GM18508 (cell line): ENCODE measurements at regions not wholly inside any gene's neighbourhood (a gene's known extent, or its start where the extent isn't known, plus 50 kb on each side); places are given as distances from the start of the nearest gene placed in this dataset.

ENCODE experiments used
- ATAC-seq: cut with Tn5 transposase; IDR thresholded peaks from one replicate; pipeline ENCODE4 v1.9.1; 2021; ENCODE audit warnings: moderate number of reproducible peaks; ENCODE audit not compliant: insufficient read depth, unreplicated experiment

DNA sequence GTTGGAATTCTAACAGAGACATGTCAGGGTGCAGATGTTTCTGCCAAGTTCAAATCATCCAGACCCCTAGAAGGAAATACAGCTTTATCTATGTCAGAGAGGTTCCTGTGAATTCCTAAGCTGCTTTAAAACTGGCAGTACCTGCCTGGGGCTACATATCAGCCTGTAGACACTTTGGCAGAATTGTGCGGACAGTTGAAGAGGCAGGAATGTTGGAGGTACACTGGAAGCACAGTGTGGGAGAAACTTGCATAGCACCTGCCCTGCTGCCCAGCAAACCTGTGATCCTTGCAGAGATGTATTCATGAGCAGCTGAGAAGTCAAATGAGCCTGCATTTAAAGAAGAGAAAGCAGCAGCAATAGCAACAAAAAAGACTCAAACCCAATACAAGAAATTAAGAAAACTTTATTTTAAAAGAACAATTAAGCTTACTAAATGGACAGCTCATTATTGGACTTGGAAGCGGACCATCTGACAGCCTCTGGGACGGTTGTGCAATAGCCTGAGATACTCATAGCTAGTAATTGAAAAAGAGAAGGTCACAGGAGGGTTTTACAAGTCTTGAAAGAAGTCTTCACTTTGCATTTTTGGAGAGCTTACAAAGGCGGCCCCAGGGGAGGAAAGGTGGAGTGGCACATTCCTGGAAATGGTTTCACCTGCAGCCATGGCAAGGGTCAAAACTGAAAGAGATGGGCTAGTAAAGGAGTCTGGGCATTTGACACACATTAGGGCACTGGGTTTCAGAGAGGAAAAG lies 280.9 kb upstream of the FLRT2 start:
- no peak for ATAC-seq

DNA sequence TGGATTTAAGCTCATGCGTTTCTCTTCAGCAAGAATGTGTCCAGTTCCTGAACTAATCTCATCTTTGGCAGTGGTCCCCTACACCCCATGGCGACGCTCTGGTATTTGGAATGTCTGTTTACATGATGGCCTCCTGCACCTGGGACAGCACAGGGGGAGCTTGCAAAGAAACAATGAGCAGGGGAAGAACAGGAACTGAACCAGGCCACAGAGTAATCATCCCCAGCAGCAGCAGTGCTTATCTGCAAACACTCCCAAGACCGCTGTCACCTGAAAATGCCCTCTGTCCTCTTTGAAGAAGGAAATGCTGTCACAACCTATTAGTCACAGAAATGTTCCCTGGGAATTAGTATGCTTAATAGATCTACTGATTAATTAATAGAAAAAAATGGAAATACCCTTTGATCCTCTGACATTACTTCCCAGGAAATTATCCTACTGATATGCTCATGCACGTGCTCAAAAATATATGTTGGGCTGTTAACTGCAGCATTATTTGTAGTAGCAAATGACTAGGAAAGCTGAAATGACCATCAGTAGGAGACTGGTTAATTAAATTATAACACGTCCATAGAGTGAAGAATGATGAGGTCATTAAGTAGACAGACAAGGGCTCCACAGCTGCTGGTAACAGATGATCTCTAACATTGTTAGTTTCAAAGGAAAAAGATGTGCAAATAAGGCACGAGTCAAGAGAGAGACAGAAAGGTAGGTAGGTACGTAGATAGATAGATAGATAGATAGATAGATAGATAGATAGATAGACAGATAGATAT lies 279.3 kb upstream of the FLRT2 start:
- ATAC-seq, result no peak

DNA sequence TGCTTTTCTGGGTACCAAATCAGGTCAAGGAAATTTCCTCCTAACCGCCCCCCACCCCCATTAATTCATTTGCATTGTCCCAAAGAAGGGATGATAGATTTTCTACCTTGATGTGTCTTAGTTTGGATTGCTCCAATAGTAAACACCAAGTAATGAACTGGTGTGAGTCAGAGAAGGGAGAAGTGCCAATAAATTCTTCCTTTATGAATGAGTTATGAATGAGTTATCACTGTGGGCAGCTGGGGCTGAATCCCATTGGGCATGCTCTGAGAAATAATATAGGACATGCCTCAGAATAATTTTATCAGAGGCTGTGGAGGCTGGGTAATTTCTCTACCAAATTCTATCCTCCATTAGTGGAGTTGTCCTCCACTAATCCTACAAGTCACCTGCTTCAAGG lies 277.9 kb upstream of the FLRT2 start:
- no peak for ATAC-seq

DNA sequence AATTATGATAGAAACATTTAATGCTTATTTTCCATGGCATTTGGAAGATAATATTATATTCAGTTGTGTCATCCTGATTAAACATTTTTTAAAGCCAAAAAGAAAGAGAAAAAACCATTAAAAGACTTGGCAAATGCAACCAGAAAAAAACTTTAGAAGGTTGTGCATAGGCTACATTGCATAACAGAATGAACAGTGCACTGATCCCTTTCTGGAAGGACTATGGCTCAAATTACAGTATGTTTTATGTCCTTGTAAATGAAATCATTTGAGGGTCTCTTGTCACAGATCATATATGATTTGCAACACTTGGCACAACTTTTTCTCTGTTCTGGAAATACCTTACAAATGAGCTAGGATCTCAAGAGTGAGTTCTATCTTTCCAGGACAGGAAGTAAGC lies 275.2 kb upstream of the FLRT2 start:
- no peak for ATAC-seq

DNA sequence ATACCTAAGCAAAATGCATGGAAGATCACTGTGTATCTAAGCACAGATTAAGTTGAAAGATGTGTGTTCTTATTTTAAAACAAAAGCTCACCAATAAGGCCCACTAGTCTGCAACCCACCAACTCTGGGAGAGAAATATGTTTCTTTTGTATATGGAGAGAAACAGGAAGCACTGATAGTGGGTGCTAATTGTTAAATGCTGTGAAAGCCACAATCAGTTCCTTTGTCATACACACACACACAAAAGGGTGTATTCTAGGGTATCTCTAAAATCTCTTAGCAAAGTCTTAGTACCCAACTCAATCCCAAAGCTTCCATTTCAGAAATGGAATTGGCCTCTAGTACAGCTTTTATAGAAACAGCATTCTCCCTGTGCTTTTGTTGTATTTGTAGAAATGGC lies 272.7 kb upstream of the FLRT2 start:
- ATAC-seq, result no peak

DNA sequence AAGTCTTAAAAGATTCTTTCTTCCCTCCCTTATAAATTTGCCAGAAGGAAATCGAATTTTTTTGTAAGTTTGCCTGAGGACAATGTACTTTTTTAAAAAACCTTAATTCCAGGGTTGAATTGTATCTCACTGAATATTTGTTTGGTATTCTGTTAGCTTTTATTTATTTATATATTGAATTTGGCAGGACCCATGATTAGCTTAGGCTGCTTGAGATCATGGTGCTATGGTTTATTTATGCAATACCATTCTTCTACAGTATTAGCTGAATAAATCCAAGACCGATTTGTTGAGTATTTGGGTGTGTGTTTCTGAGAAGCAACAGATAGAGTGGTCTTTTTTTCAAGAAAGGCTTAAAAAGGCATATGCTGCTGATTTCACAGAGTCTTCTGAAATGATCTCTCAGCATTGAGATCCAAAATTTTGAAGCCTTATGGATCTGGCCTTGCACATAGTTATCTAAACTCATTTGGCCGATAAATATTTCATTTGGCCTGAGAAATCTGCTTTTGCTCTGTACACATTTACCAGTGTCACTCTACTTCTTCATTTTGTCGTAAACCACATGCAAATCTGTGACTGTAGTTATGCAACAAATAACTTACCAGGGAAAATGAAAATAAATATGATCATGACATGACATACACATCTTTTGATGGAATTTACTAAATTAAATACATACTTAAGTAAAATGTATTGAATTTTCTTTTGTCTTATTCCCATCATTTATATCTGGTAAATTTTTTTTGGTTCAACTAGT lies 265.8 kb upstream of the FLRT2 start:
- no peak for ATAC-seq

DNA sequence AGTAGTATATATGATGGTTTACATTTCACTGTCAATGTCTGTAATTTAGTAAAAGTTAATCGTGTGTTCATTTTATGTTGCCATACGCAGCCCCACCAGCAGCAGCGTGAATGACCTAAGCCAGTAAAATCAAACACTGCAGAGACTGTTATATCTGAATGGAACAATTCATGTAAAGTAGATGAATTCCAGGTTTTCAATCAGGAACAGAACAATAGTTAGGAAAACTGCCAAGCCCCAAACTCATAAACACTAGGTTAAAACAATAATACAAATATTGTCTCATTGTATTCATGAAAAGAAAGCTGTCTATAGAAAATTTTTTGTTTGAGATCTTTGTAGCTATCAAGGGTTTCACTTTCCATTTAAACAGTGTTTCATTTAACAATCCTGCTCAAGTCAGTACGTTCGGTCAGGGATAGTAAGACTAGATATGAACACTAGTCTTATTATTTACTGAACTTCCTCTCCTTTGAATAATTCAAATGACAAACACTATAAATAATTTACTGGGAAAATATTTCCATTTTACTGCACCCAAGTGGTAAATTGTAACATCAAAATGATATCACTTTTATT lies 256.8 kb upstream of the FLRT2 start:
- ATAC-seq, result no peak

DNA sequence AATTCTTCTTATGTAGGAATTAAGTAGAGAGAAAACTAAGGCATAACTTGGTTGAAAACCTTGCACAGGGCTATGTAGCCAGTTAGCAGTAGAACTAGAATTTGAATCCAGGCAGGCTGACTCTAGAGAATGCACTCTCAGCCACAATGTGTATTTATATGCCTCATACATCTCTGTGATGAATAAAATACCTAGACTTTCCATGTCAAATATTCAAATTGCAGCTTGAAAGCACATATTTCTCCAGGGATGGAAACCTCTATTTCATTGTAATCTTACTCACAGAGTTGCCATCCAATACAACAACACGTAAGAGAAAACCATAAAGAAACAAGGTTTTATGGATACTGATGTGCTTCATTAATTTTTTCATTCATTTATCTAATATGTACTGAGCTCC lies 256.0 kb upstream of the FLRT2 start:
- ATAC-seq, result no peak

DNA sequence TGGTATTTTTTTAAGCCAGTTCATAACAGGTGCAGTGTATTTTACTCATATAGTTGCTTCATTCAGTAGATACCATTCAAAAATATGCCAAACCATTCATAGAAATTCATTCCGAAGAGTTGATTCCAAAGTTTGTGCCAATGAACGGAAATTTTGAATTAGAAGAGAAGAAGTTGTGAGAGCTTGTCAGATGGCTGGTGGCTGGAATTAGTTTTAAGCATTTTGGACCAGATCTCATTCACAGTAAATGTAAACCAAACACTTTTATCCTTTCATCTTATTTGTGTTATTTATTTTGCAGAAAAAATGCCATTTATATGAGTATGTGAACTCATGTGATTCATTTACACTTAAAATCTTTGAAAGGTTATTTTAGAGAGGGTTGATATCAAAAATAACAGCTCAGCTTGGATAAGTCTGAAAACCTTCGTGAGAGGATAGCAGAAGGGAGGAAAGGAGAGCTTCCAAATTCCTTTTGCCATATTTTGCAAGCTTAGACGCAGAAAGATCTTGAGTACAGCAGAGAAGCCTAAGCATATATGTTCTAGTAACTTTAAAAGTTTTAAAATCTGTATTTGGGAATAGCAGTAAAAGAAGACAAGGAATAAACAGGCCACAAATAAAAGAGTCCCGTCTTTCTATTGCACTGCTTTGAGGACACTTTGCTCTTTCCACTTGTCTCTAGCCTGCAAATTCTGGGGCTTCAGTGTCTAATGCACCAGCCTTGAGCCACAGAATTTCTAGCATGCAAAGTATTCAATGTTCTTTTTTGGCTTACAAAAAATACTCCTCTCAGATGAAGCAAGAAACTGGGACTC lies 253.6 kb upstream of the FLRT2 start:
- no peak for ATAC-seq

DNA sequence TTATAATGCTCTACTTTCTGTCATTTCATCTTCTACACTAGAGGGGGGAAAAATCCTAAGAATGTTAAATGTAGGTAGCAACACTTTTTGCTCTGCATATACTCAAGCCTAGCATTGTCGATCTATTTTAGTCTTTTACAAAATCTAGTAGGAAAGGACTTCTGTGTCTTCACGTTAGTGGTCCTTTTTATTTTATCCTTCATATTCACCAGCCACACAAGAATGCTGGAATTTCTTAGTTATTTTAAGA lies 253.0 kb upstream of the FLRT2 start:
- ATAC-seq, result no peak

DNA sequence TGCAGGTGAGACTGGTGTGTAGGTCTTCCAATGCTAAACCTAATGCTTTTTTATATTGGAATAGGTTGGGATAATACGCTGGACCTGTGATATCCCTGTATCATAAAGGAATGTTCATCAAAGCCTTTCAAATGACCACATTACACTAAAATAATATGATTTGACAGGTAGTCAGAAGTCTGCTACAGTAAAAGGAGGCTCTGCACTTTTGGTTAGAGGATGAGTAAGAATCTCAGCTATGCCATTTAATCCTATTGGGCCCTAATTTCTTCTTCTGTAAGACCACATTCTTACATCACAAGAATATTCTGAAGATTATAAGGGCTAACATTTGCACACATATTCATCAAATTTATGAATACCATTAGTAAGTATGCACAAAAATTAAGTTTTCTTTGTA lies 250.5 kb upstream of the FLRT2 start:
- no peak for ATAC-seq

DNA sequence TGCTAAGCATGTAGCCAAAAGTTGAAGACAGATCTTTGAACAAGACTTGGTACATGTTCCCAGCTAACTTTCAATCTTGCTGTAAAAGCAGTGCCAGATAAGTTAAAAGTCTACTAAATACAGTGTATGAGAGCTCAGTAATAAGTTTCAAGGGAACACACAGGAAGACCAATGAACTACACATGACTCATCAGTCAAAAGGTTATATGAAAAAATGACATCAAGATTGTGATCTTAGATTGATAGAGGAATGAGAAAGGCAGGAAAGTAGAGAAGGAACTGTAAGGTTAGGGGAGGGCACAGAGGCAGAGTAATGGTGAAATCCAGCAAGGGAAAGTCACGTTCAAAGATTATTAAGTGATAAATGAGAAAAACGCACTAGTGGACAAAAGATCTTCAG lies 249.9 kb upstream of the FLRT2 start:
- no peak for ATAC-seq

DNA sequence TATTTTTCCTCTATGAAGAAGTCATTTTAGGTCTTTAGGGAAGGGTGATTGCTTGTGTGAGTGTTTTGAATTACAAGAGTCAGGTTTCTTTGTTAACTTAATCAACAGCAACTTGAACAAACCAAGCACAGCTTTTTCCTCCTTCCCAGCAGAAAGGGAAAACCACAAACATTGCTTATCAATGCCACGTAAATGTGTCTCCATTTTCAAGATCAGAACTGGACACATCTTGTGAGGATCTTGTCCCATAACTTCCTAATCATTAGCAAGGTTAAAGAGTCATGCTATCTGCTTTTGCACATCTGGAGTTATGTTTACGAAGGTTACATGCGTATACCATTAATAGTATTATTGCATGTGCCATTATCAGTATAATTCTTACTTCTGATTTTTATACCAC lies 248.0 kb upstream of the FLRT2 start:
- no peak for ATAC-seq

DNA sequence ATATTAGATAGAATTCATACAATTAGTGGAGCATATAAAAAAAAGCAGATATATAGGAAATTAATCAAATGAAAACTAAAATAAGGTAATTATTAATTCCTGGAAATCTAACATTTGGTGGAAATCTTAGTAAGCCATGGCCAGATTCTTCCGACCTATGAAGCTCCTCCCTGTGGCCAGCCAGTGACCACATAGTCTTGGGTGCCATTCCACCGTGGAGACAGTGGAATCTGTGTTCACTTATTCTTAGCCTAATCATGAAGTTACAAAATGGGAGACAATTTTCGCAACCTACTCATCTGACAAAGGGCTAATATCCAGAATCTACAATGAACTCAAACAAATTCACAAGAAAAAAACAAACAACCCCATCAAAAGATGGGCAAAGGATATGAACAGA lies 241.9 kb upstream of the FLRT2 start:
- ATAC-seq, result no peak

DNA sequence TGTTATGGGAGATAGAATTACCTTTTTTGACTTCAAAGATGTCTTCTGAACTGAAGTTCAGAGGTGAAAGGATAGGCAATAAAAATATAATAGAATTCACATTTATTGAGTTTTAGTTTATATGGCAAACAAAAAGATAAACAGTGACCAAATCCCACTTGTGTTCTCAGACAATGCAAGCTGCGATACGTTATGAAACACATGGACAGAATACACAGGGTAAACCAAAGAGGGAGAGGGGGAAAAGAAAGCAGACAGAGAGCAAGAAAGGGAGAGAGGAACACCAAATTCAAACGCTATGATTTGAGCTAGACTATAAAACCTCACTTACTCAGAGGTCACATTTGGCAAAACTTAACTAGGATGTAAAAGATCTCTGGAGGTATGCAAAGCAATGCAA lies 238.2 kb upstream of the FLRT2 start:
- ATAC-seq, result no peak

DNA sequence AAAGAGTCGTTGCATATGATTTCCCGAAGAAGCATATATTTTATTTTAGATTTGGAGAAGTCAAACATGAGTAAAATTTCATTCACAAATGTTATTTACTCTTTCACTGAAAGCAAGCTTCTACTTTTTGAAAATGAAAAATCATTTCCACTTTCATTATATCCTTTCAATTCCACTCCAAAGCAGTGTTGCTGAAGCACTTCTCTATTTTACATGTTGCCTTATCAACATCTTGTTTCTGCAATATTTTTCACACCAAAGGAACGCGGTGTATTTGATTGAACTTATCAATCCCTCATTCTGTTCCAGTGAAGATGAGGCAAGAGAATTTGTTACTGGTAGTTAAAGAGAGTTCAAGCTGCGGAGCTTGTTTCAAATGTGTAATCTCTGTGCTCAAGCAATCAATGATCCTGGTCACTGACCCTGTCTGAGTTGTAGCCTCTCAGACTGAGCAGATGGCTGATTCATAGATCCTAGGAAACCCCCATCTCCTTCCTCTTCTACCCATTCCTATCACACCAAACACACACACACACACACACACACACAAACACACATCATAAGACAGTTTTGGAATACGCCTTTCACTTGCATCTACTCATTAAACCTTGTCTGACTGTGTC lies 236.2 kb upstream of the FLRT2 start:
- no peak for ATAC-seq

DNA sequence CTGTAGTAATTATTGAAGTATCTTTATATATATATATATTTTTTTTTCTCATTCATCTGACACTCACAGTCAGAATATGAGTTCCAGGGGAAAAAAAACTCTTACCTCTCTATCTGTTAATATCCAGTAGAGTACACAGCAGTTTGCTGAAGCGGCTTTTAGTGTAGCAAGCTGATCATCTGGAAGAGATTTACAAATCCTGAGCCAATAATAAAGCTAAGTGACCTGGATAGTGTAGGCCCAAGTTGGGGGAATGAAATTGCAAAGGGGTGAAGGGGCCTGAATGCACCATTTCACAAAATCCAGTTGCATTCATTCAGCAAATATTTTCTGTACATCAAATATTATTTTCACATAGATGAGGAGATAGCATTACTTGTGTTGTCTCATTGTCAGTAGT lies 234.6 kb upstream of the FLRT2 start:
- no peak for ATAC-seq

DNA sequence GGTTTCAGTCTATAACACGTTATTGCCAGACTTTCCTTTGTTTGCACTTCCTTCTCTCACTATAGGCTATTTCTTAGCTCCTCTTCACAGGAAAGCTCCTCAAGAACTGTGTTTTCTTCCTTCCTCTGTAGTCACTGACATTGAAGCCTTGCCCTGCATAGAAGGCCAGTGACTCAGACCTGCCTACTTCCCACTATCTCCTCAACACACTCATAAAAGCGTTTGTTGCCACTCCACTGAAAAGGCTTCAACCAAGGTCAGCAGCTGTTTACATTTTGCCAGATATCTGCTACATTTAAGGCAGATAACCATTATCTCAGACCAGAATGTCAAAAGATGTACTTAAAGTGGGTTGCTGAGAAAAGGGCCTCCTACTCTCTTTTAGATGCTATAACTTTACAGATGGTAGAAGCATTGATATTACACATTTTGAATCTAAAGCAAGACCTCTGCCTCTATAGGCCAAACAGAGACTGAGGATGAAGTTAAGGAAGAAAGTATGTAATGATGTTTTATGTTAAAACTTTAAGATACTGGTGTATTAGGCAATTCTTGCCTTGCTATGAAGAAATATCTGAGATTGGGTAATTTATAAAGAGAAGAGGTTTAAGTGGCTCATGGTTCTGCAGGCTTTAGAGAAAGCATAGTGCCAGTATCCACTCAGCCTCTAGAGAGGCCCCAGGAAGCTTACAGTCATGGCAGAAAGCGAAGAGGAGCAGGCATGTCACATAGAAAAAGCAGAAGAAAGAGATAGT lies 233.3 kb upstream of the FLRT2 start:
- ATAC-seq, result no peak

DNA sequence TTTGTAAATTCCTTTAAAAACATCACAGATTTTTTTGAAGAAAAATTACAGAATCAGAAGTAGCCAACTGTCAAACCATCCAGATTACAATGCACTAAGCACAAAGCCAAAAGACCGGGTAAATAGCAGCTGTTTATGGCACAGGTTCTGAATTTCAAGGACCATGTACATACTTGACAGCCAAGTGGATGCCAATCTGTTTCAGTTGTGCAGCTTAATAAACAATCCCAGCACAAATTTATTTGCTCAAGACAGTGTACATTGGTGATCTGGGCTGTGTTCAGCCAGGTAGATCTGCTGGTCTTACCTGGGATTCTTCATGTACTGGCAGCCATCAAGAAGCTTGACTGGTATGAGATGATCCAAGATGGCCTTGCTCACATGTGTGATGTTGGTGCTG lies 229.8 kb upstream of the FLRT2 start:
- ATAC-seq, result no peak
